ENCODE measurements at regions not wholly inside any gene's neighbourhood (a gene's known extent, or its start where the extent isn't known, plus 50 kb on each side); places are given as distances from the start of the nearest gene placed in this dataset.

DNA sequence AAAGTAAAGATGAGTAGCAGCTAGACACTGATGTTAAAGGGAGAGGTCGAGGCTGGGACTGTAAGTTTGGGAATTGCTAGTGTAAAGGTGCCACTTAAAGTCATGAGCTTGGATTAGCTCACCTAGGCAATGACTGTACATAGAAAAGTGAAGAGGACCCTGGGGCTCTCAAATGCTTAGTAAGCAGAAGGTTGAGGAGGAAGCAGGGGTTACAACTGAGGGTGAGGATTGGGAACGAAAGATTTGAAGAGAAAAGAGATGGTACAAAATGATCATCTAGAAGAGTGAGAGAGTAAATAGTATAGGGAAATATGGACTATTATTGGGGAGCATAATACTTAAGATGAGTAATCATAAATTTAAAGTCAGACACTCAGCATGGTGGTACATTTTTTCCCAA is 63.1 kb upstream of the TNFSF4 start:
- H2BK12ac ChIP-seq (ENCODE audit: low read depth, low read length), result no peak overlapping the region
- H2AK5ac ChIP-seq (ENCODE audit: low read depth, low read length), result no peak overlapping the region
- no peak overlapping the region for H4K5ac ChIP-seq (ENCODE audit: insufficient read length, low read depth, low read length)
- no peak overlapping the region for H3K4ac ChIP-seq (replicated peaks; ENCODE audit: insufficient read length, low read depth, low read length)
- H2BK5ac ChIP-seq (ENCODE audit: low read depth, low read length), result no peak overlapping the region
- FAIRE-seq, result no peak
- no peaks in the 10 kb centered on the region for H4K20me1 ChIP-seq (replicated peaks in 1 of 2; ENCODE audit: control insufficient read depth in 1 of 2, insufficient read depth in 2 of 2, low read length in 2 of 2)
- no peak overlapping the region for H3K14ac ChIP-seq (ENCODE audit: insufficient read length)
- no peak overlapping the region for H4K8ac ChIP-seq (ENCODE audit: extremely low read depth, insufficient read depth, low read length)
- no peak overlapping the region for H3K56ac ChIP-seq (replicated peaks; ENCODE audit: insufficient read length, low read depth, low read length)
- WGBS, 2 experiments (ENCODE audit: extremely low coverage in 1 of 2, insufficient coverage in 1 of 2, insufficient read length in 1 of 2, insufficient replicate concordance in 2 of 2, low coverage in 1 of 2, low lambda C conversion rate in 2 of 2, missing lambda C conversion rate in 1 of 2), result 85 to 100% methylated on average over 1 to 2 of the region's 2 CpGs
- H2BK20ac ChIP-seq (ENCODE audit: low read length), result no peak overlapping the region
- no peaks in the 10 kb centered on the region for H3K27me3 ChIP-seq (replicated peaks in 1 of 4; ENCODE audit: control insufficient read depth in 3 of 4, extremely low read depth in 1 of 4, insufficient read depth in 3 of 4, low read length in 3 of 4)
- no peaks in the 10 kb centered on the region for H3K79me1 ChIP-seq (ENCODE audit: low read depth, low read length)
- H3K4me1 ChIP-seq (replicated peaks in 1 of 4; ENCODE audit: control insufficient read depth in 3 of 4, insufficient read depth in 4 of 4, low read length in 3 of 4), result no peaks in the 10 kb centered on the region; a peak in 1 of 7 replicates
- H2AFZ ChIP-seq (ENCODE audit: low read length), result no peak overlapping the region
- H3K27ac ChIP-seq (ENCODE audit: low read depth, low read length), result no peak overlapping the region
- ChIA-PET CTCF (ENCODE audit: partially characterized antibody) (interaction anchor here (0.9 kb wide), 1 partner anchor 528 kb away, joined by 3 read pairs; no protein-coding TSS in a partner anchor), POLR2A (ENCODE audit: partially characterized antibody) (no interaction called here)
- no peaks in the 10 kb centered on the region for H3K79me2 ChIP-seq (ENCODE audit: control insufficient read depth in 1 of 2, insufficient read depth in 2 of 2, low read length in 2 of 2)
- no peak overlapping the region for H3K18ac ChIP-seq (ENCODE audit: extremely low read depth, low read length)
- no peak overlapping the region for H4K91ac ChIP-seq (replicated peaks; ENCODE audit: insufficient read length, low read length)
- no peak overlapping the region for H2BK120ac ChIP-seq (replicated peaks; ENCODE audit: low read depth, low read length)
- H2BK15ac ChIP-seq (ENCODE audit: low read length), result no peak overlapping the region
- no peak overlapping the region for H3K23ac ChIP-seq (ENCODE audit: insufficient read length)
- H3K9me3 ChIP-seq (ENCODE audit: insufficient read depth in 2 of 2, low read depth in 1 of 2, low read length in 1 of 2), result no peaks in the 10 kb centered on the region
- TF ChIP-seq KDM1A (IDR thresholded peaks at IDR 0.05; ENCODE audit: borderline replicate concordance, low read length) (no peak), BRCA1 (IDR thresholded peaks at IDR 0.05; ENCODE audit: low read depth, low read length) (no peak), HDAC2 (IDR thresholded peaks at IDR 0.05; ENCODE audit: borderline replicate concordance in 1 of 2, low read depth in 2 of 2, low read length in 2 of 2) (no peak), FOSL1 (IDR thresholded peaks at IDR 0.05; ENCODE audit: insufficient read depth, low read depth, low read length) (no peak), CEBPB (IDR thresholded peaks at IDR 0.05; ENCODE audit: low read depth, low read length) (no peak), JUND (IDR thresholded peaks at IDR 0.05; ENCODE audit: low read length) (no peak), CTBP2 (IDR thresholded peaks at IDR 0.05; ENCODE audit: borderline replicate concordance, insufficient read depth, insufficient read length, low read length) (no peak), HDAC6 (IDR thresholded peaks at IDR 0.05; ENCODE audit: low read depth, low read length) (no peak), SRF (IDR thresholded peaks at IDR 0.05; ENCODE audit: low read depth, low read length) (no peak), SP2 (IDR thresholded peaks at IDR 0.05; ENCODE audit: low read length) (no peak)
- TF ChIP-seq, protein P1, sequence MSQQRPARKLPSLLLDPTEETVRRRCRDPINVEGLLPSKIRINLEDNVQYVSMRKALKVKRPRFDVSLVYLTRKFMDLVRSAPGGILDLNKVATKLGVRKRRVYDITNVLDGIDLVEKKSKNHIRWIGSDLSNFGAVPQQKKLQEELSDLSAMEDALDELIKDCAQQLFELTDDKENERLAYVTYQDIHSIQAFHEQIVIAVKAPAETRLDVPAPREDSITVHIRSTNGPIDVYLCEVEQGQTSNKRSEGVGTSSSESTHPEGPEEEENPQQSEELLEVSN (IDR thresholded peaks at IDR 0.05), result no peak
- TF ChIP-seq, protein P2, sequence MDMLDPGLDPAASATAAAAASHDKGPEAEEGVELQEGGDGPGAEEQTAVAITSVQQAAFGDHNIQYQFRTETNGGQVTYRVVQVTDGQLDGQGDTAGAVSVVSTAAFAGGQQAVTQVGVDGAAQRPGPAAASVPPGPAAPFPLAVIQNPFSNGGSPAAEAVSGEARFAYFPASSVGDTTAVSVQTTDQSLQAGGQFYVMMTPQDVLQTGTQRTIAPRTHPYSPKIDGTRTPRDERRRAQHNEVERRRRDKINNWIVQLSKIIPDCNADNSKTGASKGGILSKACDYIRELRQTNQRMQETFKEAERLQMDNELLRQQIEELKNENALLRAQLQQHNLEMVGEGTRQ (IDR thresholded peaks at IDR 0.05; ENCODE audit: low read length), result no peak
- TF ChIP-seq, protein P3, sequence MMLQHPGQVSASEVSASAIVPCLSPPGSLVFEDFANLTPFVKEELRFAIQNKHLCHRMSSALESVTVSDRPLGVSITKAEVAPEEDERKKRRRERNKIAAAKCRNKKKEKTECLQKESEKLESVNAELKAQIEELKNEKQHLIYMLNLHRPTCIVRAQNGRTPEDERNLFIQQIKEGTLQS (IDR thresholded peaks at IDR 0.05; ENCODE audit: insufficient read depth, low read depth, low read length), result no peak
- H3K4me2 ChIP-seq (ENCODE audit: insufficient read depth in 1 of 2, low read depth in 2 of 2, low read length in 2 of 2), result no peak overlapping the region
- no peak for DNase-seq (ENCODE audit: low read depth in 1 of 2, low spot score in 2 of 2)
- no peaks in the 10 kb centered on the region for H3K36me3 ChIP-seq (ENCODE audit: control insufficient read depth in 2 of 4, insufficient read depth in 4 of 4, low read length in 3 of 4)
- H3K4me3 ChIP-seq (ENCODE audit: extremely low read depth in 1 of 4, insufficient read depth in 2 of 4, low read depth in 3 of 4, low read length in 4 of 4), result no peak overlapping the region
- no peaks in the 10 kb centered on the region for H3K23me2 ChIP-seq (ENCODE audit: low read depth, low read length)
- H3K9ac ChIP-seq (replicated peaks in 1 of 4; ENCODE audit: extremely low read depth in 1 of 4, low read depth in 3 of 4, low read length in 3 of 4), result peak overlapping the region in 1 of 4 experiments; percentile 34; a peak in 1 of 7 replicates

Measured in H1 (cell line).